Smooth muscle cell (in vitro differentiated cells): ENCODE measurements at regions not wholly inside any gene's neighbourhood (a gene's known extent, or its start where the extent isn't known, plus 50 kb on each side); places are given as distances from the start of the nearest gene placed in this dataset.

Experiments
- DNase-seq: peaks from one replicate; lab custom pipeline; 2025; ENCODE audit not compliant: unreplicated experiment; lab: John Stamatoyannopoulos, UW
- H2AFZ ChIP-seq: fragments of 200-600 bp; sonication (generic); 2 replicates; pipeline ENCODE4 v1.6.0; 2016; ENCODE audit warnings: antibody characterized with exemption, low read depth, mild to moderate bottlenecking
- H3F3A ChIP-seq: fragments of 200-600 bp; sonication (generic); 2 replicates; pipeline ENCODE4 v1.6.0; 2017; ENCODE audit warnings: antibody characterized with exemption, low read depth
- H3K27ac ChIP-seq: fragments of 200-600 bp; sonication (generic); 2 replicates; pipeline ENCODE4 v1.5.1; 2016; ENCODE audit warnings: low read depth, mild to moderate bottlenecking
- H3K27me3 ChIP-seq: fragments of 200-600 bp; sonication (generic); 2 replicates; pipeline ENCODE4 v1.6.1; 2016; ENCODE audit warnings: low read depth, mild to moderate bottlenecking
- H3K36me3 ChIP-seq: fragments of 200-600 bp; sonication (generic); 2 replicates; pipeline ENCODE4 v1.5.1; 2016; ENCODE audit warnings: low read depth
- H3K4me1 ChIP-seq: fragments of 200-600 bp; sonication (generic); 2 replicates; pipeline ENCODE4 v1.5.1; 2016; ENCODE audit warnings: low read depth
- H3K4me2 ChIP-seq: fragments of 200-600 bp; sonication (generic); 2 replicates; pipeline ENCODE4 v1.6.0; 2016; ENCODE audit warnings: mild to moderate bottlenecking
- H3K4me3 ChIP-seq: fragments of 200-600 bp; sonication (generic); 2 replicates; pipeline ENCODE4 v1.5.1; 2016; ENCODE audit warnings: mild to moderate bottlenecking
- H3K79me2 ChIP-seq: fragments of 200-600 bp; sonication (generic); 2 replicates; pipeline ENCODE4 v1.6.0; 2016; ENCODE audit warnings: low read depth, mild to moderate bottlenecking
- H3K9ac ChIP-seq: fragments of 200-600 bp; sonication (generic); 2 replicates; pipeline ENCODE4 v1.6.0; 2016; ENCODE audit warnings: low read depth
- H3K9me3 ChIP-seq: fragments of 200-600 bp; sonication (generic); replicated peaks from 2 replicates; pipeline ENCODE4 v1.5.1; 2016; ENCODE audit warnings: low read depth
- H4K20me1 ChIP-seq: fragments of 200-600 bp; sonication (generic); 2 replicates; pipeline ENCODE4 v1.6.0; 2016; ENCODE audit warnings: low read depth
- CTCF ChIP-seq: fragments of 200-600 bp; sonication (generic); IDR thresholded peaks from 2 replicates; pipeline ENCODE4 v1.5.1; 2017; ENCODE audit warnings: borderline replicate concordance, mild to moderate bottlenecking, antibody characterized with exemption; ENCODE audit not compliant: insufficient read depth, poor library complexity, severe bottlenecking
- WGBS: methylation state at CpG from one replicate; pipeline ENCODE4 v1.1.7; 2016; ENCODE audit warnings: low lambda C conversion rate; 5-methylcytosine and 5-hydroxymethylcytosine counted together

DNA sequence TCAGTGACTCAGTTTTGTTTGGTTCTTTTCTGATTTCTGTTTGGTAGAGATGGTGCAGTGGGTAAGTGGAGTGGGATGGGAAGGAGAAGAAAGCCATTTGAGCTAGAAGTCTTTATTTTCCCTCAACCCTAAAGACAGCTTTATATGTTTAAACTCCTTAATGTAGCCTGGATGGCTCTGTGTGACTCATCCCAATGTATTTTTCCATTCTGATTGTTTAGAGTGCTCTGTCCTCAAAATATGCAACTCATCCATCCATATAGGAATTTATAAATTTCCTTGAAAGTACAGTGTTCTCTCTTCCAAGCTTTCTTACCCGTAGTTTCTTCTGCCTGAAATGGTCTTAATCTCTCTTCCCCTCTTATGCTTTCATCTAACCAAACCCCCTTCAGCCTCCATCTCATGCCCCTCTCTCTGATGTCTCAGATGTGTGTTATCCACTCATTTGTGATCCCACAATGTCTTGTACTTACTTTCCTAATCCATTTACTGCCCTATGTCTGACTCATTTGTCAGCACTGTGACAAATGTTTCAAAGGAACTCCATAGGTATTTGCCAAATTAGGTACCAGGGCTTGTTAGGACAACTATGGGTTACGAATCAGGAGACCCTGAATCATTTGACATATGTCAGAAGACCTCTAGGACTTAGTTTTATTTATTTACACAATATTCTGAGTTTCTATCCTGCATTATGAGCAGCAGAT lies 217.5 kb upstream of the SGCD start:
- no peak overlapping the region for H2AFZ ChIP-seq
- no peaks in the 10 kb centered on the region for H3K27me3 ChIP-seq
- no peaks in the 10 kb centered on the region for H3K79me2 ChIP-seq
- no peak overlapping the region for H3K4me3 ChIP-seq
- no peaks in the 10 kb centered on the region for H3K36me3 ChIP-seq
- no peak overlapping the region for H3K9ac ChIP-seq
- 46% methylated on average over 2 of the region's 2 CpGs for WGBS
- no peaks in the 10 kb centered on the region for H3K9me3 ChIP-seq
- no peak for TF ChIP-seq CTCF
- no peak overlapping the region for H3K27ac ChIP-seq
- no peaks in the 10 kb centered on the region for H3F3A ChIP-seq
- DNase-seq = no peak
- H4K20me1 ChIP-seq = no peaks in the 10 kb centered on the region
- H3K4me1 ChIP-seq = no peaks in the 10 kb centered on the region
- H3K4me2 ChIP-seq = peak overlapping the region; percentile 37

DNA sequence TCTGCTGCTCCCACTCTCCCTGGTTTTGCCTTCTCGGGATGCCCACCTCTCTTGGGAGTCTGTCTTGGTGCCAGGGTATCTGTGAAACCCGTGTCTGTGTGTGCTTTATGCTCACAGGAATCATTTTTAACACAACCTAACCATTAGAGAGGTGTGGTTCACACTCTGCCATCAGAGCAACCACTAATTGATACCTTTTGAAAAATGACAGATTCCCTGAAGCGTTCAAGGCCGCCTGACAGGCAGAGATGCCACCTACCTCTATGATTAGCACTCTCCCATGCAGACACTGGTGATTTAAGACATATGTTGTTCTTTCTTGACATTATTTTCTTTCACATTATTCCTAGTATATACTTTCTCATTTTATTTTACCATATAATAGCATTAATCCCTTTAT lies 207.3 kb upstream of the SGCD start:
- Histone ChIP-seq H3K9ac (no peak overlapping the region), H2AFZ (no peak overlapping the region), H3K27me3 (no peaks in the 10 kb centered on the region), H4K20me1 (no peaks in the 10 kb centered on the region), H3K79me2 (no peaks in the 10 kb centered on the region), H3F3A (no peaks in the 10 kb centered on the region), H3K4me2 (no peak overlapping the region), H3K4me3 (no peak overlapping the region), H3K36me3 (no peaks in the 10 kb centered on the region), H3K9me3 (no peaks in the 10 kb centered on the region), H3K4me1 (no peaks in the 10 kb centered on the region), H3K27ac (no peak overlapping the region)
- TF ChIP-seq CTCF = no peak
- 74% methylated on average over 4 of the region's 4 CpGs for WGBS
- no peak for DNase-seq

GRCh38 chr5:156120777-156121176 lies 206.2 kb upstream of the SGCD start:
- Histone ChIP-seq H3K4me2 (no peak overlapping the region), H3F3A (no peaks in the 10 kb centered on the region), H3K4me1 (no peaks in the 10 kb centered on the region), H3K79me2 (no peaks in the 10 kb centered on the region), H3K9ac (no peak overlapping the region), H4K20me1 (no peaks in the 10 kb centered on the region), H3K36me3 (no peaks in the 10 kb centered on the region), H3K27ac (no peak overlapping the region), H3K4me3 (no peak overlapping the region), H3K27me3 (no peaks in the 10 kb centered on the region), H3K9me3 (no peaks in the 10 kb centered on the region), H2AFZ (no peak overlapping the region)
- 86% methylated on average over 4 of the region's 4 CpGs for WGBS
- no peak for DNase-seq
- TF ChIP-seq CTCF = no peak

DNA sequence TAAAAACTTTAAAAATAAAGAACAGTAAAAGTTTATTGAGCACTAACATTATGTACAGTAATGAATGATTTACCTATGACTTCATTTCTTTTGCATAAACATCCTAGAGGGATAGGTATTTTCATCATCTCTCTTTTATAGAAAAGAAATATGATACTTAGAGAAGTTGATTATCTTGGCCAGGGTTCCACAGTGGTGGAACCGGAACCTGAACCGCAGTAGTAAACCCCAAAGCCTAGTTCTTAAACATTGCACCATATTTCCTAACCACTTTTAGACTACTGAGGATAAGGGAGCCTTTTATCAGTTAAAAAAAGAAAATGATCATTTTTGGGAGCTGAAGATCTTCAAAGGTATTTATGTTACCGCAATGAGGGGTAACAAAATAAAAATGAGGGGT lies 205.7 kb upstream of the SGCD start:
- Histone ChIP-seq H3K9ac (no peak overlapping the region), H3K79me2 (no peaks in the 10 kb centered on the region), H3K4me3 (no peak overlapping the region), H3K27ac (peak overlapping the region; percentile 30), H3K4me1 (no peaks in the 10 kb centered on the region), H2AFZ (no peak overlapping the region), H3K27me3 (no peaks in the 10 kb centered on the region), H3K4me2 (peak overlapping the region; percentile 2), H4K20me1 (no peaks in the 10 kb centered on the region), H3K9me3 (no peaks in the 10 kb centered on the region), H3K36me3 (no peaks in the 10 kb centered on the region), H3F3A (no peaks in the 10 kb centered on the region)
- WGBS = 70% methylated on average over 3 of the region's 3 CpGs
- TF ChIP-seq CTCF = no peak
- DNase-seq = no peak
